ENCODE measurements at regions not wholly inside any gene's neighbourhood (a gene's known extent, or its start where the extent isn't known, plus 50 kb on each side); places are given as distances from the start of the nearest gene placed in this dataset.

- DNase-seq (ENCODE audit: low spot score in 2 of 2), result no peak
- TF ChIP-seq POLR2A (IDR thresholded peaks at IDR 0.05), result no peak
- no peak for TF ChIP-seq CTCF (IDR thresholded peaks at IDR 0.05)
- intact Hi-C loops (cut with DNase I; ENCODE audit: low total_unique reads), result no loop called here
- no peak overlapping the region for H3K4me3 ChIP-seq (ENCODE audit: low read depth, poor library complexity, severe bottlenecking)
These were observed 436.2 kb downstream of the OCA2 start for GRCh38 chr15:27662892-27663291.

DNA sequence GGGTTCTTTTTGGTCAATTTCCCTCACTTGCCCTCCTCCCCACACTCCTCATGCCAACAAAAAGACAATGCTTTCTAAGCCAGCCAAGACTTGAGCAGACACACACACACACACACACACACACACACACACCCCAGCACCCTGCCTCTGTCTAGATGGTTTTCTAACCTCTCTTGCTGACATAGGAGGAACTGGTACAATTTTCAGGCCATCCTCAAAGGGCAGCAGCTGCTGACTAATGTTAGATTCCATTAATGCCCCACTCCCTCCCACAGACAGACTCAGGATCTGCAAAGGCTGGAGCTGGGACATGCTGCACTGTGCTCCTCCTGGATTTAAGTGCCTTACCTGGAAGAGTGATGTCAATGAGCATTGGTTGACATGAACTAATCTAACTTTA is 438.4 kb downstream of the OCA2 start:
- intact Hi-C loops (cut with DNase I; ENCODE audit: low total_unique reads), result no loop called here
- H3K4me3 ChIP-seq (ENCODE audit: low read depth, poor library complexity, severe bottlenecking), result no peak overlapping the region
- DNase-seq (ENCODE audit: low spot score in 2 of 2), result no peak
- no peak for TF ChIP-seq CTCF (IDR thresholded peaks at IDR 0.05)
- no peak for TF ChIP-seq POLR2A (IDR thresholded peaks at IDR 0.05)

- no peak for TF ChIP-seq CTCF (IDR thresholded peaks at IDR 0.05)
- TF ChIP-seq POLR2A (IDR thresholded peaks at IDR 0.05), result no peak
These were observed 442.7 kb downstream of the OCA2 start for GRCh38 chr15:27656296-27656987.

GRCh38 chr15:27655056-27655455 is 444.1 kb downstream of the OCA2 start:
- H3K4me3 ChIP-seq (ENCODE audit: low read depth, poor library complexity, severe bottlenecking), result no peak overlapping the region
- intact Hi-C loops (cut with DNase I; ENCODE audit: low total_unique reads), result no loop called here
- 76 to 83% methylated on average over 4 of the region's 4 CpGs for WGBS, 2 donors
- no peak for TF ChIP-seq POLR2A (IDR thresholded peaks at IDR 0.05)
- TF ChIP-seq CTCF (IDR thresholded peaks at IDR 0.05), result no peak
- DNase-seq (ENCODE audit: low spot score in 2 of 2), result no peak

More at GRCh38 chr15:27656296-27656987, 442.7 kb downstream of the OCA2 start:
- no peak for DNase-seq (ENCODE audit: low spot score in 2 of 2)
- 95 to 98% methylated on average over 25 to 27 of the region's 29 CpGs for WGBS, 2 donors
- H3K4me3 ChIP-seq (ENCODE audit: low read depth, poor library complexity, severe bottlenecking), result no peak overlapping the region
- intact Hi-C loops (cut with DNase I; ENCODE audit: low total_unique reads), result no loop called here

GRCh38 chr15:27650244-27650643 is 448.9 kb downstream of the OCA2 start:
- no peak for DNase-seq (ENCODE audit: low spot score in 2 of 2)
- intact Hi-C loops (cut with DNase I; ENCODE audit: low total_unique reads), result no loop called here
- 59 to 65% methylated on average over 2 of the region's 2 CpGs for WGBS, 2 donors
- no peak for TF ChIP-seq CTCF (IDR thresholded peaks at IDR 0.05)
- no peak for TF ChIP-seq POLR2A (IDR thresholded peaks at IDR 0.05)
- H3K4me3 ChIP-seq (ENCODE audit: low read depth, poor library complexity, severe bottlenecking), result no peak overlapping the region

DNA sequence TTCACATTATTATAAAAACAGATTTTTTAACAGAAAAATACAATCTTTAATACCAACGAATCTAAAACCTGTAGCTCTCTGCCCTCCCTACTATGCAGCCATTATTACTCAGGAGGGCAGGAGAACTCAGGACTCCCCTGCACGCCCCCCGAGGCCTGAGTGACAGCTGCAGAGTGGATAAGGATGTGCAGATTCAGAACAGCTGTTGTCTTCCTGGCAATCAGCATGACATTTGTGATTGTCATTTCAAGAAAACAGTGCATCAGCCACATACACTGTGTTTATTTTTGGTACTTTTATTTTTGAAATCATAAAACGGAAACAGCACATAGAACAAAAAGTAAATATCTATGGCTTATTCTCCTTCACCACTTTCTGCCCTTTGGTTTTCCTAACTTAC is 450.8 kb downstream of the OCA2 start:
- H3K4me3 ChIP-seq (ENCODE audit: low read depth, poor library complexity, severe bottlenecking), result no peak overlapping the region
- no peak for DNase-seq (ENCODE audit: low spot score in 2 of 2)
- 58 to 72% methylated on average over 4 of the region's 4 CpGs for WGBS, 2 donors
- TF ChIP-seq POLR2A (IDR thresholded peaks at IDR 0.05) (no peak), CTCF (IDR thresholded peaks at IDR 0.05) (no peak)
- intact Hi-C loops (cut with DNase I; ENCODE audit: low total_unique reads), result no loop called here
